Endothelial cell of umbilical vein (primary cell): ENCODE measurements at regions not wholly inside any gene's neighbourhood (a gene's known extent, or its start where the extent isn't known, plus 50 kb on each side); places are given as distances from the start of the nearest gene placed in this dataset.

Source experiments
- BruUV-seq: library from RNA; stranded (reverse); fragments of 400-500 nt; replicated peaks from 2 replicates; lab custom pipeline; 2021; lab: Mats Ljungman, UMichigan
- CTCF ChIA-PET: fragments of 300-600, 350-600 bp; sonication (Branson Sonifier 250); formaldehyde crosslinking; loops from one replicate; lab custom pipeline; 2021; ENCODE audit warnings: antibody characterized with exemption, inconsistent platforms; lab: Charles Lee
- POLR2A ChIA-PET: fragments of 300-600, 350-600 bp; sonication (Branson Sonifier 250); formaldehyde crosslinking; loops from one replicate; lab custom pipeline; 2021; ENCODE audit warnings: antibody characterized with exemption, inconsistent platforms; lab: Charles Lee
- DNase-seq: peaks from one replicate; pipeline ENCODE4 v3.0.0-alpha.2; 2011; ENCODE audit warnings: low read depth, low spot score
- FAIRE-seq: peaks from 2 replicates; lab custom pipeline; 2011; peaks lifted over from hg19 to GRCh38; lab: Jason Lieb, UNC
- H2AFZ ChIP-seq: 2 replicates; pipeline ENCODE4 v1.6.0; 2012; ENCODE audit warnings: low read depth, low read length, control low read depth, inconsistent platforms
- H3K27ac ChIP-seq: 2 replicates; pipeline ENCODE4 v1.5.1; 2011; ENCODE audit warnings: low read depth, mild to moderate bottlenecking, control low read depth, low read length, moderate library complexity; ENCODE audit not compliant: insufficient read depth
- H3K27me3 ChIP-seq, 2 experiments: 2 replicates each; pipeline versions ENCODE4 v1.6.0 to v1.6.1; 2011; ENCODE audit warnings: low read length in 2 of 2, mixed read lengths in 1 of 2; ENCODE audit not compliant: control insufficient read depth in 2 of 2, insufficient read depth in 2 of 2
- H3K36me3 ChIP-seq, 2 experiments: 2 replicates in 1 of 2; 3 replicates in 1 of 2; pipeline ENCODE4 v1.5.1; 2011; ENCODE audit warnings: low read length in 2 of 2, mild to moderate bottlenecking in 1 of 2, moderate library complexity in 1 of 2; ENCODE audit not compliant: control insufficient read depth in 2 of 2, insufficient read depth in 2 of 2; ENCODE audit errors: extremely low read depth in 1 of 2
- H3K4me1 ChIP-seq: 3 replicates; pipeline ENCODE4 v1.5.1; 2011; ENCODE audit warnings: mild to moderate bottlenecking, low read length; ENCODE audit not compliant: control insufficient read depth, insufficient read depth; ENCODE audit errors: extremely low read depth
- H3K4me2 ChIP-seq: 2 replicates; pipeline ENCODE4 v1.6.1; 2011; ENCODE audit warnings: low read length, control low read depth, mixed read lengths; ENCODE audit not compliant: insufficient read depth
- H3K4me3 ChIP-seq, 3 experiments: fragments of 200-600 bp in 1 of 3; sonication (generic), shearing (Covaris generic) in 1 of 3; replicated peaks in 1 of 3; 2 replicates each; pipeline ENCODE4 v1.5.1; 2011 to 2016; ENCODE audit warnings: control low read depth in 3 of 3, low read length in 3 of 3, mild to moderate bottlenecking in 2 of 3, inconsistent platforms in 1 of 3, low read depth in 1 of 3, moderate library complexity in 1 of 3; ENCODE audit not compliant: insufficient read depth in 1 of 3
- H3K79me2 ChIP-seq: 2 replicates; pipeline ENCODE4 v1.6.0; 2012; ENCODE audit warnings: low read length, inconsistent platforms; ENCODE audit not compliant: control insufficient read depth, insufficient read depth
- H3K9ac ChIP-seq: replicated peaks from 2 replicates; pipeline ENCODE3; 2011; ENCODE audit warnings: low read length, control low read depth; ENCODE audit not compliant: insufficient read depth; ENCODE audit errors: extremely low read depth
- H3K9me1 ChIP-seq: replicated peaks from 3 replicates; pipeline ENCODE4 v1.6.0; 2011; ENCODE audit warnings: mild to moderate bottlenecking, low read length; ENCODE audit not compliant: control insufficient read depth, insufficient read depth; ENCODE audit errors: extremely low read depth
- H3K9me3 ChIP-seq: replicated peaks from 2 replicates; pipeline ENCODE4 v1.5.1; 2012; ENCODE audit warnings: low read length, inconsistent platforms; ENCODE audit not compliant: control insufficient read depth, insufficient read depth
- H4K20me1 ChIP-seq: replicated peaks from 2 replicates; pipeline ENCODE3; 2011; ENCODE audit warnings: mild to moderate bottlenecking, low read length; ENCODE audit not compliant: control insufficient read depth, insufficient read depth; ENCODE audit errors: extremely low read depth
- EZH2 ChIP-seq: IDR thresholded peaks from 2 replicates; pipeline ENCODE4 v1.6.1; 2012; ENCODE audit warnings: borderline replicate concordance, low read depth, mild to moderate bottlenecking, moderate library complexity, low read length, inconsistent platforms; ENCODE audit not compliant: severe bottlenecking
- FOS ChIP-seq: IDR thresholded peaks from 2 replicates; pipeline ENCODE4 v1.6.1; 2011; ENCODE audit warnings: mild to moderate bottlenecking, low read length, moderate library complexity, borderline replicate concordance; ENCODE audit not compliant: insufficient read depth
- GATA2 ChIP-seq: IDR thresholded peaks from 2 replicates; pipeline ENCODE4 v1.7.0; 2011; ENCODE audit warnings: low read depth, mild to moderate bottlenecking, moderate library complexity, mixed read lengths, low read length; ENCODE audit not compliant: insufficient read length, insufficient read depth
- JUN ChIP-seq: IDR thresholded peaks from 2 replicates; pipeline ENCODE4 v1.6.1; 2011; ENCODE audit warnings: borderline replicate concordance, low read depth; ENCODE audit not compliant: insufficient read length, insufficient read depth
- MAX ChIP-seq: IDR thresholded peaks from 2 replicates; pipeline ENCODE4 v1.6.1; 2011; ENCODE audit not compliant: insufficient read depth, insufficient read length
- MYC ChIP-seq: IDR thresholded peaks from one replicate; pipeline ENCODE4 v1.6.1; 2011; ENCODE audit warnings: mild to moderate bottlenecking, low read depth, low read length
- POLR2A ChIP-seq: IDR thresholded peaks from 2 replicates; pipeline ENCODE4 v1.6.1; 2012; ENCODE audit warnings: low read depth, mild to moderate bottlenecking, control low read depth, low read length
- POLR2AphosphoS5 ChIP-seq: IDR thresholded peaks from 2 replicates; pipeline ENCODE4 v1.6.1; 2012; ENCODE audit warnings: low read depth, mild to moderate bottlenecking, control low read depth, low read length, moderate library complexity; ENCODE audit not compliant: insufficient read depth
- dilution Hi-C: fragments of 300-500 bp; cut with MboI; formaldehyde crosslinking; loops from one replicate; pipeline ENCODE4 v1.15.0; 2019; ENCODE audit warnings: low sequenced_read_pairs; ENCODE audit not compliant: extremely low pct_ligation_motif_present
- intact Hi-C: fragments of 100-400 bp; cut with micrococcal nuclease; formaldehyde crosslinking; loops from one replicate; pipeline ENCODE4 v1.10.0; 2022
- TF ChIP-seq, protein P1 (sequence below), 2 donors: IDR thresholded peaks; 1 replicate in 1 of 2; 2 replicates in 1 of 2; pipeline ENCODE4 v1.5.1; 2011; ENCODE audit warnings: low read length in 2 of 2, mild to moderate bottlenecking in 2 of 2, moderate library complexity in 2 of 2, control low read depth in 1 of 2, inconsistent platforms in 1 of 2, low read depth in 1 of 2; ENCODE audit not compliant: insufficient read depth in 1 of 2; ENCODE audit errors: extremely low read depth in 1 of 2

- ChIA-PET POLR2A (no interaction called here), CTCF (interaction anchor here (1.1 to 3.3 kb wide), 3 partner anchors 12 to 822 kb away, joined by 3 to 8 read pairs (median 7); no protein-coding TSS in a partner anchor)
- Histone ChIP-seq H3K27ac (no peak overlapping the region), H3K9ac (no peak overlapping the region), H2AFZ (no peak overlapping the region), H3K4me1 (no peaks in the 10 kb centered on the region), H3K9me3 (no peaks in the 10 kb centered on the region), H3K36me3 (no peaks in the 10 kb centered on the region), H3K9me1 (no peaks in the 10 kb centered on the region), H3K4me2 (no peak overlapping the region), H3K4me3 (no peak overlapping the region), H3K27me3 (peaks cover 3 to 5% of the 10 kb centered on the region in 2 experiments), H3K79me2 (no peaks in the 10 kb centered on the region), H4K20me1 (no peaks in the 10 kb centered on the region)
- TF ChIP-seq FOS (no peak), MAX (no peak), JUN (no peak), MYC (no peak), POLR2A (no peak), GATA2 (no peak), EZH2 (no peak), POLR2AphosphoS5 (no peak)
- TF ChIP-seq, protein P1, sequence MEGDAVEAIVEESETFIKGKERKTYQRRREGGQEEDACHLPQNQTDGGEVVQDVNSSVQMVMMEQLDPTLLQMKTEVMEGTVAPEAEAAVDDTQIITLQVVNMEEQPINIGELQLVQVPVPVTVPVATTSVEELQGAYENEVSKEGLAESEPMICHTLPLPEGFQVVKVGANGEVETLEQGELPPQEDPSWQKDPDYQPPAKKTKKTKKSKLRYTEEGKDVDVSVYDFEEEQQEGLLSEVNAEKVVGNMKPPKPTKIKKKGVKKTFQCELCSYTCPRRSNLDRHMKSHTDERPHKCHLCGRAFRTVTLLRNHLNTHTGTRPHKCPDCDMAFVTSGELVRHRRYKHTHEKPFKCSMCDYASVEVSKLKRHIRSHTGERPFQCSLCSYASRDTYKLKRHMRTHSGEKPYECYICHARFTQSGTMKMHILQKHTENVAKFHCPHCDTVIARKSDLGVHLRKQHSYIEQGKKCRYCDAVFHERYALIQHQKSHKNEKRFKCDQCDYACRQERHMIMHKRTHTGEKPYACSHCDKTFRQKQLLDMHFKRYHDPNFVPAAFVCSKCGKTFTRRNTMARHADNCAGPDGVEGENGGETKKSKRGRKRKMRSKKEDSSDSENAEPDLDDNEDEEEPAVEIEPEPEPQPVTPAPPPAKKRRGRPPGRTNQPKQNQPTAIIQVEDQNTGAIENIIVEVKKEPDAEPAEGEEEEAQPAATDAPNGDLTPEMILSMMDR (IDR thresholded peaks at IDR 0.05; ENCODE audit: extremely low read depth in 1 of 2, insufficient read depth in 1 of 2, low read depth in 1 of 2, low read length in 2 of 2), result no peak
- FAIRE-seq (no peak), DNase-seq (no peak)
- dilution Hi-C loops, result loop anchor here (25.0 kb wide), 1 partner anchor 811 kb away; no protein-coding TSS in a partner anchor
- no TSS peak for BruUV-seq
- intact Hi-C loops, result no loop called here
Observed at GRCh38 chr14:53526200-53526599, 373.1 kb upstream of the DDHD1 start.
